Fibroblast of mammary gland (primary cell): ENCODE measurements at regions not wholly inside any gene's neighbourhood (a gene's known extent, or its start where the extent isn't known, plus 50 kb on each side); places are given as distances from the start of the nearest gene placed in this dataset.

ENCODE experiments used
- DNase-seq: peaks from one replicate; pipeline ENCODE4 v3.0.0-alpha.2; 2010; ENCODE audit warnings: low read depth
- H3K4me3 ChIP-seq: 2 replicates; pipeline ENCODE4 v1.5.1; 2011; ENCODE audit warnings: low read depth, mild to moderate bottlenecking, low read length, moderate library complexity; ENCODE audit not compliant: control insufficient read depth
- CTCF ChIP-seq: conservative IDR thresholded peaks from 2 replicates; pipeline ENCODE4 v1.5.1; 2011; ENCODE audit warnings: low read depth, low read length, inconsistent platforms; ENCODE audit not compliant: control insufficient read depth, insufficient read depth

- no peak overlapping the region for H3K4me3 ChIP-seq
- TF ChIP-seq CTCF, result no peak
- DNase-seq, result no peak
Observed at GRCh38 chr10:62453274-62453673, 79.1 kb downstream of the ZNF365 start.

- no peak overlapping the region for H3K4me3 ChIP-seq
- DNase-seq, result peak; percentile 57
- no peak for TF ChIP-seq CTCF
Observed at GRCh38 chr10:62454687-62455397, 80.7 kb downstream of the ZNF365 start.

DNA sequence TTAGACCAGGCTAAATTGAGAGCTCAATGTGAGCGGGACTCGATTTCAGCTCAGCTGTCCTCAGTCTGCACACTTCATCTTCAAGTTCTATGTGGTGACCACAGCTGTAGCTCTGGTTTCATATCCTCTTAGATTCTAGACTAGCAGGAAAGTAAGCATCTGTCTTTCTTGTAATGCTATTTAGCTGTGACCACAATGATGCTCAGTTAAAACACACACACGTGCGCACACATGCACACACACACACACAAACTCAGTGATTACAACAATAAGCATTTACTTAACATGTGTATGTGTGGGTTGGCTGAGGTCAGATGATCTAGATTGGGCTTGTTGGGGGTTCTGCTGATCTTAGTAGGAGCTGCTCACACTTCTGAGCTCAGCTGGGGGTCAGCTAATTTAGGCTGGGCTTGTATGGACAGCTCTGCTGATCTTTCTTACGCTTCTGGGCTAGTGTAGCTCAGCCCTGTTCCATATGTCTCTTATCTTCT, 82.5 kb downstream of the ZNF365 start:
- no peak for TF ChIP-seq CTCF
- DNase-seq, result peak; percentile 52
- H3K4me3 ChIP-seq, result no peak overlapping the region

GRCh38 chr10:62457196-62457595, 83.0 kb downstream of the ZNF365 start:
- TF ChIP-seq CTCF, result no peak
- no peak overlapping the region for H3K4me3 ChIP-seq
- DNase-seq, result no peak

GRCh38 chr10:62457598-62457997, 83.4 kb downstream of the ZNF365 start:
- no peak overlapping the region for H3K4me3 ChIP-seq
- DNase-seq, result no peak
- TF ChIP-seq CTCF, result no peak

GRCh38 chr10:62459072-62459471, 84.9 kb downstream of the ZNF365 start:
- DNase-seq, result peak; percentile 89

More at GRCh38 chr10:62459072-62459471, 84.9 kb downstream of the ZNF365 start:
- H3K4me3 ChIP-seq, result no peak overlapping the region
- TF ChIP-seq CTCF, result no peak
